ENCODE measurements at regions not wholly inside any gene's neighbourhood (a gene's known extent, or its start where the extent isn't known, plus 50 kb on each side); places are given as distances from the start of the nearest gene placed in this dataset.

DNA sequence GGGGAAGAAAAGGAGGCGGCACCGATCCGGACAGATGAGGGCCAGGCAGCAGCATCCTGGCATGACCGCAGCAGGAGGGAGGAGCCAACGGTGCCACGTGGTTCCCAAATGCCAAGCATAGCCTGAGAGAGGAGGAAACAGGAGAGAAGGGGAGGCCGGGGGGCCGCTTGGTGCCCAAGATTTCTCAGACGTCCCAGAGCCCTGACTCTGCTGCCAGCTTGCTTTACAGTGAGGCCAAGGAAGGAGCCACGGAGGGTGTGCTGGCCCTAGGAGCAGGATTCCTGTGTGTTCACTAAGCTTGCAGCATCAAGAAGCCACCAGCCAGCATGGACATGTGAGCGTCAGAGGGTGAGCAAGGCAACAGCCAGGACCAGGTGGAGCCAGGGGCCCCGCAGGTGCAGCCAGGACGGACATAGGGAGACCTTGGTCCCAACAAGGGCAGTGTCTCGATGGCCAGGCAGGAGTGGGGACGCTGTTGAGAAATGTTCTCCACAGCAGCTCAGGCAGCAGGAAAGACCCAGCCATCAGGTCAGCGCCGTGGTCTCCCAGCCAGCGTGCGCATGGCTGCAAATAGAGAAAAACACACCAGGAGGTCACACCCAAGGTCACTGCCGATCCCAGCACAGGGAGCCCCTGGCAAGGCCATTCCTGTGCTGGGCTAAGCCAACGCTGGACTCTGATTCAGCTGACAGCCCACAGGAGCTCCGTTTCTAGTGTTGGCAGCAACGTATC, 143.7 kb downstream of the DLL1 start:
- Histone ChIP-seq H2BK15ac (ENCODE audit: low read length) (no peak overlapping the region), H2AFZ (ENCODE audit: low read length) (no peak overlapping the region), H3K79me2 (ENCODE audit: control insufficient read depth in 1 of 2, insufficient read depth in 2 of 2, low read length in 2 of 2) (no peaks in the 10 kb centered on the region), H4K5ac (ENCODE audit: insufficient read length, low read depth, low read length) (no peak overlapping the region), H3K9ac (replicated peaks in 1 of 4; ENCODE audit: extremely low read depth in 1 of 4, low read depth in 3 of 4, low read length in 3 of 4) (no peak overlapping the region), H3K4me1 (replicated peaks in 1 of 4; ENCODE audit: control insufficient read depth in 3 of 4, insufficient read depth in 4 of 4, low read length in 3 of 4) (peaks cover 0 to 10% (median 0%) of the 10 kb centered on the region in 4 experiments; a peak in 3 of 7 replicates), H3K4me2 (ENCODE audit: insufficient read depth in 1 of 2, low read depth in 2 of 2, low read length in 2 of 2) (no peak overlapping the region), H3K23ac (ENCODE audit: insufficient read length) (no peak overlapping the region), H3K23me2 (ENCODE audit: low read depth, low read length) (peaks cover 3% of the 10 kb centered on the region; the same call in 1 of the 2 replicates), H3K9me3 (ENCODE audit: insufficient read depth in 2 of 2, low read depth in 1 of 2, low read length in 1 of 2) (peaks cover 2 to 4% of the 10 kb centered on the region in 2 experiments; a peak in 1 of 4 replicates), H3K4ac (replicated peaks; ENCODE audit: insufficient read length, low read depth, low read length) (no peak overlapping the region), H3K56ac (replicated peaks; ENCODE audit: insufficient read length, low read depth, low read length) (no peak overlapping the region), H3K27ac (ENCODE audit: low read depth, low read length) (no peak overlapping the region), H4K8ac (ENCODE audit: extremely low read depth, insufficient read depth, low read length) (no peak overlapping the region; the same call in 1 of the 2 replicates), H4K91ac (replicated peaks; ENCODE audit: insufficient read length, low read length) (no peak overlapping the region), H2BK20ac (ENCODE audit: low read length) (no peak overlapping the region), H2BK12ac (ENCODE audit: low read depth, low read length) (no peak overlapping the region; the same call in 1 of the 2 replicates), H3K18ac (ENCODE audit: extremely low read depth, low read length) (no peak overlapping the region), H3K79me1 (ENCODE audit: low read depth, low read length) (no peaks in the 10 kb centered on the region), H3K14ac (ENCODE audit: insufficient read length) (no peak overlapping the region), H4K20me1 (replicated peaks in 1 of 2; ENCODE audit: control insufficient read depth in 1 of 2, insufficient read depth in 2 of 2, low read length in 2 of 2) (no peaks in the 10 kb centered on the region), H2AK5ac (ENCODE audit: low read depth, low read length) (no peak overlapping the region), H2BK120ac (replicated peaks; ENCODE audit: low read depth, low read length) (no peak overlapping the region), H3K4me3 (ENCODE audit: extremely low read depth in 1 of 4, insufficient read depth in 2 of 4, low read depth in 3 of 4, low read length in 4 of 4) (no peak overlapping the region), H2BK5ac (ENCODE audit: low read depth, low read length) (no peak overlapping the region), H3K27me3 (replicated peaks in 1 of 4; ENCODE audit: control insufficient read depth in 3 of 4, extremely low read depth in 1 of 4, insufficient read depth in 3 of 4, low read length in 3 of 4) (peaks cover 0 to 3% (median 0%) of the 10 kb centered on the region in 4 experiments; a peak in 2 of 7 replicates), H3K36me3 (ENCODE audit: control insufficient read depth in 2 of 4, insufficient read depth in 4 of 4, low read length in 3 of 4) (no peaks in the 10 kb centered on the region)
- DNase-seq (ENCODE audit: low read depth in 1 of 2, low spot score in 2 of 2) (no peak), FAIRE-seq (no peak)
- POLR2A ChIA-PET (ENCODE audit: partially characterized antibody) = no interaction called here
- TF ChIP-seq TCF12 (IDR thresholded peaks at IDR 0.05; ENCODE audit: low read depth, low read length) = no peak
- CTCF ChIA-PET (ENCODE audit: partially characterized antibody) = interaction anchor here (0.6 to 0.9 kb wide), 2 partner anchors 342 to 1255 kb away, joined by 3 read pairs; no protein-coding TSS in a partner anchor
- WGBS, 2 experiments (ENCODE audit: extremely low coverage in 1 of 2, insufficient coverage in 1 of 2, insufficient read length in 1 of 2, insufficient replicate concordance in 2 of 2, low coverage in 1 of 2, low lambda C conversion rate in 2 of 2, missing lambda C conversion rate in 1 of 2) = 85% methylated on average over 20 of the region's 23 CpGs; no CpG with 5 or more reads in 1 of the 2 experiments

All from H1 (cell line).